IPS-18a (cell line): ENCODE measurements at regions not wholly inside any gene's neighbourhood (a gene's known extent, or its start where the extent isn't known, plus 50 kb on each side); places are given as distances from the start of the nearest gene placed in this dataset.

Experiments
- H3K27ac ChIP-seq: one replicate; pipeline ENCODE4 v1.5.1; 2013; ENCODE audit warnings: low read length
- H3K27me3 ChIP-seq: one replicate; pipeline ENCODE4 v1.6.1; 2013; ENCODE audit warnings: mild to moderate bottlenecking, low read length; ENCODE audit not compliant: control insufficient read depth, insufficient read depth
- H3K36me3 ChIP-seq: one replicate; pipeline ENCODE4 v1.6.1; 2013; ENCODE audit warnings: low read depth, low read length; ENCODE audit not compliant: control insufficient read depth
- H3K4me1 ChIP-seq: one replicate; pipeline ENCODE4 v1.6.1; 2013; ENCODE audit warnings: low read depth, low read length; ENCODE audit not compliant: control insufficient read depth
- H3K4me3 ChIP-seq: one replicate; pipeline ENCODE4 v1.5.1; 2013; ENCODE audit warnings: low read length
- H3K9ac ChIP-seq: one replicate; pipeline ENCODE4 v1.6.1; 2013; ENCODE audit warnings: mild to moderate bottlenecking, low read length, moderate library complexity
- H3K9me3 ChIP-seq: one replicate; pipeline ENCODE4 v1.6.1; 2013; ENCODE audit warnings: low read depth, low read length; ENCODE audit not compliant: control insufficient read depth

DNA sequence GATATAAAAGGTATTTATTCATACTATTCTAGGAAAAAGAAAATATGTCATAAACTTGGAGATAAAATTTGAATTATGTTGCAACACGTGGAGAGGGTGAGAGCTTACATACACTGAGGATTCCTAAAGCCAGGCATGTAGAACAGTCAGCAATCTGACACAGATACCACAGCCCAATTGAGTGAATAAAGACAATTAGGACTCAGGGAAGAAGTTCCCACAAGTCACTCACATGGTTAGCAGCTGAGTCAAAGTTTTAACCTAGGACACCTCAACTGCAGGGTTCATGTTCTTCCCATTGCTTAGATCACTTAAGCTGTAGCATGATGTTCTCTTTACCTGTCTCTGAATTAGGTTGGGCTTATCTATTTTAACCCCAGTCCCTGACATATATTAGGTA is 189.5 kb downstream of the CMPK2 start:
- Histone ChIP-seq H3K4me3 (no peak overlapping the region), H3K27ac (no peak overlapping the region), H3K9ac (no peak overlapping the region), H3K9me3 (no peaks in the 10 kb centered on the region), H3K4me1 (peaks cover 16% of the 10 kb centered on the region), H3K36me3 (no peaks in the 10 kb centered on the region), H3K27me3 (peaks cover 4% of the 10 kb centered on the region)

DNA sequence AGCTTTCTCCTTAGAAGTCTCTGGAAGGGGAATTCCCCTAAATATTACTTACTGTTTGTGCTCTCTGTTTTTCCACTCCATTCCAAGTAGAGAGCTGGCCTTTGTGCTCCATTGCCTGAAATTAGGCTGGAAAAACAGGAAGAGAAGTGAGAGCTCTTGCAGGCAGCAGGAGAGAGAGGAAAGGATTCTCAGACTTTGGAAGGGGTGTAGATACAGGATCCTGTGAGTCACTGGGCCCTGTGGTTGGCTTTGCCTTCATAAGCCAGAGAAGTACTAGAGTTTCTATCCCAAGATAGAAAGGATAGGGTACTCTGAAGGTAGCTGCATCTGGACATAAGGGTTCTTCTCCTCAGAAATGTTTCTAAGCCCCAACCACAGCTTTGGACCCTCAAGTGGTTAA is 188.9 kb downstream of the CMPK2 start:
- no peaks in the 10 kb centered on the region for H3K9me3 ChIP-seq
- H3K36me3 ChIP-seq, result no peaks in the 10 kb centered on the region
- no peak overlapping the region for H3K27ac ChIP-seq
- peaks cover 4% of the 10 kb centered on the region for H3K27me3 ChIP-seq
- no peak overlapping the region for H3K4me3 ChIP-seq
- peaks cover 16% of the 10 kb centered on the region for H3K4me1 ChIP-seq
- no peak overlapping the region for H3K9ac ChIP-seq

DNA sequence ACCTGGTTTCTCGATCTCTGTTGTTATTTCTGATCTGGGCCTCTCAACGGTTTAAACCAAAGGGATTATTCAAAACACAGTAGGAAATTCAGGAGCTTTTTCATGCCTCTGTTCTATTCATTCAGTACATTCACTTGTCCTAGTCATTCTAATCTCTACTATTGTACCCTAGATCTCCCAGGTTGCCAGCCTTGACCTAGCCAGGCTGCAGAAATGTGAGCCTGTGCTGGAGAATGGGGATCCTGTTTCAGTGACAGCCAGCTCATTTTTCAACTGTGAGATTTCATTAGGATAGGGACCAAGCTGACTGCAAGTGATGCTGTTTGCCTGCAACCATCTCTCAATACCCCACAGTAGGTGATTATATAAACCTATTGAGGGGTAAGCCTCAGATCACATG is 186.2 kb downstream of the CMPK2 start:
- Histone ChIP-seq H3K9me3 (no peaks in the 10 kb centered on the region), H3K27me3 (peaks cover 4% of the 10 kb centered on the region), H3K36me3 (no peaks in the 10 kb centered on the region), H3K9ac (no peak overlapping the region), H3K4me1 (peaks cover 20% of the 10 kb centered on the region), H3K4me3 (no peak overlapping the region), H3K27ac (no peak overlapping the region)

DNA sequence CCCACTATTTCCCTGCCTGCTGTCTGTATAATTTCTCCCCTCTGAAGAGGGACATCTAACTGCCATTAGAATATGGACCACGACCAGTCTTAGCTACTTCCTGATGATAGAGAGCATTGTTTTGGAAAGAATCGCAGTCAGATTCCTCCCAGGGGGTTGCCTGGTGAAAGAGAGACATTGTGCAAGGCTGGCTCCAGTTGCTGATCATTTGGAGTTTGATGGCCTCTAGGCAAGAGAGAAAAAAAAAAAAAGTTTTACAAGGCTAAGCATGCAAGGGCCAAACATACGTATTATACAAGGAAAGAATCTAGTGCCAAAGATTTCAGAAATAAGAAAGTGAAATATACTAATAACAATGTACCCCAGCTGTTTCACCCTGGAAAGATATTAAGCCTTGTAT is 182.2 kb downstream of the CMPK2 start:
- Histone ChIP-seq H3K9ac (no peak overlapping the region), H3K27me3 (no peaks in the 10 kb centered on the region), H3K36me3 (no peaks in the 10 kb centered on the region), H3K4me1 (peaks cover 20% of the 10 kb centered on the region), H3K9me3 (no peaks in the 10 kb centered on the region), H3K27ac (no peak overlapping the region), H3K4me3 (no peak overlapping the region)

DNA sequence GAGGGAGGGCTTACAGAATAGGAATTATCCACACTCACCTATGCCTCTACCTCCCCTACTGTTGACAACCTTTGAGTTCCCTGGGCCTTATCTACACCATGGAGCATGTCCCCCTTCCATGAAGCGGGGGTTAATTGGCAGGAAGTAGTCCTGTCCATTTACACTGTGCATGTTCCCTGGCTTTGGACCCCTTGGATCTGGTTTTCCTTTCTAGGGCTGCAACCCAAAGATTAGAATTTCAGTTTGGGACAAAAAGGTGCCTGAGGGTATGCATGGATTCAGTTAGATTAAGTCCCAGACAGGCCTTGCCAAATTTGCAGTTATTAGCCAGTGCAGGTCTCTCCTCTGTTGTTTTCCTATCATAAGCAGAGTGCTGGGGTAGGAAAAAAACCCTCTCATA is 180.3 kb downstream of the CMPK2 start:
- H3K27ac ChIP-seq, result no peak overlapping the region
- H3K36me3 ChIP-seq, result no peaks in the 10 kb centered on the region
- no peaks in the 10 kb centered on the region for H3K9me3 ChIP-seq
- no peaks in the 10 kb centered on the region for H3K27me3 ChIP-seq
- peaks cover 4% of the 10 kb centered on the region for H3K4me1 ChIP-seq
- H3K9ac ChIP-seq, result no peak overlapping the region
- H3K4me3 ChIP-seq, result no peak overlapping the region

DNA sequence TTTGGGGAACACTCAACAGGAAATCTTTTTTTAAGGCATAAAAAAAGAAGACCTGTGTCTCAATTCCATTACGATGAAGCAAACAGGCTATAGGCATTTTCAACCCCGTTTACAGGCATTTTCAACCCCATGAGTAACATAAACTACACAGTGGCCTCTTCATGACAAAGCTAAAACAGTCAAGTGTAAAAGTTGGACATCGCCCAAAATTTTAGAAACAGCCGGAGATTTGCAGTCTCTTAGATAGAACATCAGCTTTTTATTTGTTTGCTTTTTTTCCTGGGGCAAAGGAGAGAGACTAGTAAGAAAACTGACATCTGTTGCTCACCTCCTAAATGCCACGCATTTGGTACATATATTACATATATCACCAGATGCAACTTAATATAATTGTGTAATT is 173.7 kb downstream of the CMPK2 start:
- Histone ChIP-seq H3K27ac (no peak overlapping the region), H3K4me1 (no peaks in the 10 kb centered on the region), H3K27me3 (no peaks in the 10 kb centered on the region), H3K36me3 (no peaks in the 10 kb centered on the region), H3K9me3 (no peaks in the 10 kb centered on the region), H3K9ac (no peak overlapping the region), H3K4me3 (no peak overlapping the region)

DNA sequence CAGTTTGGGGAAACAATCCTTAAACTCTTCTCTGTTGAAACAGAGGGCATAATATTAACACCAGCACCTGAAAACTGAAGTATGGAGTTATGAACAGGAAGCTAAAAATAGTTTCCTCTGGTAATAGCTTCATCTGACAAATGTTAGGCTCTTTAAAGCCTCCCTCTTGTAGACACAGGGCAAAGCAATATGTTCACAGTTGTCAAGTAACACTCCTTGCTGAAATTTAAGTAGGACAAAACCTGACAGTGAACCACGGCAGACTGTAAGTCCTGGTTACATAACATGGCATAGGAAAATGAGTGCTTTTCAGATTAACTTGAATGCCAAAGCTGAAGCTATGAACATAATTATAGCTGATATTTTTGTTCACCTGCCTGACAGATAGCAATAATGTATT is 172.9 kb downstream of the CMPK2 start:
- Histone ChIP-seq H3K9me3 (no peaks in the 10 kb centered on the region), H3K9ac (no peak overlapping the region), H3K4me1 (no peaks in the 10 kb centered on the region), H3K36me3 (no peaks in the 10 kb centered on the region), H3K27me3 (no peaks in the 10 kb centered on the region), H3K27ac (no peak overlapping the region), H3K4me3 (no peak overlapping the region)

DNA sequence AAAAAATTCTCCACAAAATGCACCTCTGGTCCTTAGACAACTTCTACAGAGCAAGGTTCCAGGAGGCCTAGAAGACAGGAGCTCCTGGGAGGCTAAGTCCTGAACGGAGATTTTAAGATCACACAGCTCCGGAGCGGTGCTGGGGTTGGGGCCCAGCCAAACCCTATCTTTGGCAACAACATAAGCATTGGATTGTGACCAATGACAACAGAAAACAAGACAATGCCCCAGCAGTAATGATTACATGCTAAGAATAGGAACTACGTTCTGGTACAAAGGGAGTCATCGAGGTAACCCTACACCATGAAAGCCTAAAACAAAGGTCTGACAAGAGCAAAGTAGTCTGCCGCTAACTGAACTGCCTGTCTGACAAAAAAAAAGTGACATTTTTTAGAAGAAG is 171.2 kb downstream of the CMPK2 start:
- Histone ChIP-seq H3K4me1 (no peaks in the 10 kb centered on the region), H3K4me3 (no peak overlapping the region), H3K36me3 (no peaks in the 10 kb centered on the region), H3K27me3 (no peaks in the 10 kb centered on the region), H3K9ac (no peak overlapping the region), H3K9me3 (no peaks in the 10 kb centered on the region), H3K27ac (no peak overlapping the region)

DNA sequence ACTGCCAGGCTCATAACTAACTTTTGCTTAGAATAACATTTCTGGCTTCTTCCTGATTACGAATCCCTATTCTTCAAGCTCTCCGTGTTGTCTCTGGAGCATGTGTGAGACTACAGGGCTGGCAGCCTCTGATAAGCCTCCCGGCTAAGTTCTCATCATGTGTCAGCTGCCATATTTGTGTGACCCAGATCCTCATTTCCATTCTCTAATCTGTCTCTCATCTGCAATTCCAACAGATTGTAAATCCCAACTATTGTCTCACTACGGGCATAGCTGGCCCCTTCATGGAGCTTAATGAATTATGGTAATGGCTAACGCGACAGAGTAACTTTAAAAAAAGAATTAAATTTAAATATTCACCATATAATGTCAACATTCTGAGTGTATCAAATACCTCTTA is 165.4 kb downstream of the CMPK2 start:
- no peak overlapping the region for H3K27ac ChIP-seq
- H3K27me3 ChIP-seq, result no peaks in the 10 kb centered on the region
- no peak overlapping the region for H3K9ac ChIP-seq
- no peak overlapping the region for H3K4me3 ChIP-seq
- H3K9me3 ChIP-seq, result peaks cover 9% of the 10 kb centered on the region
- no peaks in the 10 kb centered on the region for H3K36me3 ChIP-seq
- no peaks in the 10 kb centered on the region for H3K4me1 ChIP-seq

DNA sequence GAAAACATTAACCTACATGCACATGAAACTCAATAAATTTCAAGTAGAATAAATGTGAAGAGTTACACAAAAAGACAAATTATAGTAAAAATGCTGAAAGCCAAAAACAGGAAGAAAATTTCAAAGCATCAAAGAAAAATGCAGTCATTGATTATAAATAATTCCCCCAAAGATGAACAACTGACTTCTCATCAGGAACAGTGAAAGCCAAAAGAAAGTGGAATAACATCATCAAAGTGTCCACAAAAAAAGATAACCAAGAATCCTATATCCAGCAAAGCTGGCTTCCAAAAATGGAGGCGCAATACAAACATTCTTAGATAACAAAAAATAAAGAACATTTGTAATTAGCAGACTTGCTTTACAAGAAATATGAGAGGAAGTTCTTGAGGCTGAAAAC is 161.6 kb downstream of the CMPK2 start:
- Histone ChIP-seq H3K27me3 (no peaks in the 10 kb centered on the region), H3K9ac (no peak overlapping the region), H3K4me1 (no peaks in the 10 kb centered on the region), H3K36me3 (no peaks in the 10 kb centered on the region), H3K27ac (no peak overlapping the region), H3K4me3 (no peak overlapping the region), H3K9me3 (peaks cover 9% of the 10 kb centered on the region)

DNA sequence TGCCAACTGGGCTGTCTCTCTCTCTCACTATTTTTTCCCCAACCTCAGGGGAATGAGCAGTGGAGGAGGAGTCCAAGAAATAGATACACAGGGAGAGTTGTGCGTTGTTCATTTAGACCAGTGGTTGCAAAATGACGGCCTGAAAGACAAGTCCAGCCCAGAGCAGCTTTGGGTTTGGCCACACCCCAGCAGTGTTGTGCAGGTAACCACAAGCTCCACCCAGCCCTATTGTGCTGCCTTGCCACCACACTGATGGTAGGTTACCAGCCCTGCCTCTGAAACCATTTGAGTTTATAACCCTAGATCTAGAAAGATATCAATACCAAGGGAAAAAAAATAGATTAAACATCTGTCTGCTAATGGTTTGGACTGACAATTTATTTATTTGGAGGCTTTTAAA is 144.3 kb downstream of the CMPK2 start:
- Histone ChIP-seq H3K4me3 (no peak overlapping the region), H3K36me3 (no peaks in the 10 kb centered on the region), H3K27me3 (no peaks in the 10 kb centered on the region), H3K9ac (no peak overlapping the region), H3K4me1 (no peaks in the 10 kb centered on the region), H3K9me3 (no peaks in the 10 kb centered on the region), H3K27ac (no peak overlapping the region)

DNA sequence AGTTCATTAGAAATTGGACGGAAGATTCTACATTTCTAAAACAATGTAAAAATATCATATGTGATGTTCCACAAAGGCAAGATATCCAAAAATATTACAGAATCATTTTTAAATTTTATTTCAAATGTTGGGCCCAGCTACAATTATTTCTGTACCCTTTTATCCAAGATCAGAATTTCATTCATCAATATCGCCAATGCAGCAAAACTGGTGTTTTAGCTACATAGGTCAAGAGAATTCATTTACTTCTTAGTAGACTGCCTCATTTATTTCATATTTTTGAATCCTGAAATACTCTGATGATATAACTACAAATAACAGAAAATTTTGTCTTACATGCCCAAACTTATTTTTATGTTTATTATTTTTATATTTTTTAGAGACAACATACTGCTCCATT is 143.1 kb downstream of the CMPK2 start:
- H3K9ac ChIP-seq, result no peak overlapping the region
- H3K4me1 ChIP-seq, result no peaks in the 10 kb centered on the region
- H3K27me3 ChIP-seq, result no peaks in the 10 kb centered on the region
- no peaks in the 10 kb centered on the region for H3K36me3 ChIP-seq
- H3K4me3 ChIP-seq, result no peak overlapping the region
- H3K9me3 ChIP-seq, result no peaks in the 10 kb centered on the region
- no peak overlapping the region for H3K27ac ChIP-seq
